Thyroid gland (tissue), 4 donors: ENCODE measurements at regions not wholly inside any gene's neighbourhood (a gene's known extent, or its start where the extent isn't known, plus 50 kb on each side); places are given as distances from the start of the nearest gene placed in this dataset.

Experiments used
- DNase-seq, 2 donors: peaks; one replicate each; pipeline ENCODE4 v3.0.0-alpha.2; 2019
- H3K27ac ChIP-seq, 3 donors: fragments of 200-600 bp; sonication (generic); 1 replicate in 2 of 3; 2 replicates in 1 of 3; pipeline ENCODE4 v1.5.1; 2016 to 2019; ENCODE audit warnings: mild to moderate bottlenecking in 1 of 3, moderate library complexity in 1 of 3
- H3K27me3 ChIP-seq: fragments of 200-600 bp; sonication (generic); one replicate; pipeline ENCODE4 v1.5.1; 2019
- H3K36me3 ChIP-seq, 2 donors: fragments of 200-600 bp; sonication (generic); one replicate each; pipeline ENCODE4 v1.5.1; 2016 to 2019
- H3K4me1 ChIP-seq, 2 donors: fragments of 200-600 bp; sonication (generic); one replicate each; pipeline ENCODE4 v1.5.1; 2017 to 2019
- H3K4me3 ChIP-seq, 3 donors: fragments of 200-600 bp; sonication (generic); replicated peaks in 1 of 3; 1 replicate in 2 of 3; 2 replicates in 1 of 3; pipeline ENCODE4 v1.5.1; 2016; ENCODE audit warnings: mild to moderate bottlenecking in 1 of 3
- H3K9me3 ChIP-seq: fragments of 200-600 bp; sonication (generic); one replicate; pipeline ENCODE4 v1.5.1; 2017
- CTCF ChIP-seq, 6 experiments: fragments of 200-600 bp in 3 of 6; fragments of 450-650 bp in 3 of 6; sonication (generic) in 3 of 6; IDR thresholded peaks; one replicate each; pipeline ENCODE4 v1.5.1; 2016 to 2019; ENCODE audit warnings: antibody characterized with exemption in 6 of 6, mild to moderate bottlenecking in 2 of 6, inconsistent platforms in 1 of 6, moderate library complexity in 1 of 6
- POLR2A ChIP-seq, 2 donors: fragments of 450-650 bp; IDR thresholded peaks; one replicate each; pipeline ENCODE4 v1.6.1; 2017; ENCODE audit warnings: antibody characterized with exemption in 2 of 2, mild to moderate bottlenecking in 2 of 2, moderate library complexity in 1 of 2
- WGBS, 2 donors: methylation state at CpG; one replicate each; pipeline ENCODE4 v1.1.5; 2017; 5-methylcytosine and 5-hydroxymethylcytosine counted together
- intact Hi-C: fragments of 100-400 bp; cut with DNase I; formaldehyde crosslinking; loops from one replicate; pipeline ENCODE4 v1.15.1; 2023

- Histone ChIP-seq H3K27ac (no peak overlapping the region), H3K27me3 (no peaks in the 10 kb centered on the region), H3K36me3 (no peaks in the 10 kb centered on the region), H3K9me3 (no peaks in the 10 kb centered on the region), H3K4me3 (no peak overlapping the region), H3K4me1 (no peaks in the 10 kb centered on the region)
- intact Hi-C loops, result no loop called here
- no peak for DNase-seq
- TF ChIP-seq CTCF (IDR thresholded peaks at IDR 0.05), result no peak
- no peak for TF ChIP-seq POLR2A (IDR thresholded peaks at IDR 0.05)
- 58 to 65% methylated on average over 10 to 13 of the region's 20 CpGs for WGBS, 2 donors
These were observed 455.0 kb downstream of the BRD1 start for GRCh38 chr22:49372530-49373288.

GRCh38 chr22:49372111-49372529 lies 455.6 kb downstream of the BRD1 start:
- H3K4me1 ChIP-seq, result no peaks in the 10 kb centered on the region
- H3K9me3 ChIP-seq, result no peaks in the 10 kb centered on the region
- intact Hi-C loops, result no loop called here
- no peak overlapping the region for H3K4me3 ChIP-seq
- H3K27ac ChIP-seq, result no peak overlapping the region
- no peaks in the 10 kb centered on the region for H3K36me3 ChIP-seq
- WGBS, 2 donors, result 72 to 79% methylated on average over 14 to 16 of the region's 17 CpGs
- no peak for DNase-seq
- H3K27me3 ChIP-seq, result no peaks in the 10 kb centered on the region
- TF ChIP-seq POLR2A (IDR thresholded peaks at IDR 0.05) (no peak), CTCF (IDR thresholded peaks at IDR 0.05) (no peak)

GRCh38 chr22:49371325-49372110 lies 456.2 kb downstream of the BRD1 start:
- no peak overlapping the region for H3K4me3 ChIP-seq
- H3K9me3 ChIP-seq, result no peaks in the 10 kb centered on the region
- TF ChIP-seq POLR2A (IDR thresholded peaks at IDR 0.05) (no peak), CTCF (IDR thresholded peaks at IDR 0.05) (no peak)
- no peaks in the 10 kb centered on the region for H3K36me3 ChIP-seq
- no peak for DNase-seq
- 81 to 83% methylated on average over 22 to 25 of the region's 27 CpGs for WGBS, 2 donors
- no peak overlapping the region for H3K27ac ChIP-seq
- no peaks in the 10 kb centered on the region for H3K27me3 ChIP-seq
- H3K4me1 ChIP-seq, result no peaks in the 10 kb centered on the region
- intact Hi-C loops, result no loop called here

- Histone ChIP-seq H3K4me3 (no peak overlapping the region), H3K9me3 (no peaks in the 10 kb centered on the region), H3K36me3 (no peaks in the 10 kb centered on the region), H3K4me1 (no peaks in the 10 kb centered on the region), H3K27me3 (no peaks in the 10 kb centered on the region), H3K27ac (no peak overlapping the region)
- DNase-seq, result no peak
- 83 to 84% methylated on average over 29 of the region's 29 CpGs for WGBS, 2 donors
- TF ChIP-seq CTCF (IDR thresholded peaks at IDR 0.05), result no peak
- no peak for TF ChIP-seq POLR2A (IDR thresholded peaks at IDR 0.05)
- intact Hi-C loops, result no loop called here
These were observed 456.9 kb downstream of the BRD1 start for GRCh38 chr22:49370627-49371301.
